ENCODE measurements at regions not wholly inside any gene's neighbourhood (a gene's known extent, or its start where the extent isn't known, plus 50 kb on each side); places are given as distances from the start of the nearest gene placed in this dataset.

GRCh38 chr1:38715415-38715814, 144.2 kb downstream of the RRAGC start:
- DNase-seq (ENCODE audit: low spot score) = no peak
- Histone ChIP-seq H3K27me3 (ENCODE audit: insufficient read depth, poor library complexity, severe bottlenecking) (no peaks in the 10 kb centered on the region), H3K9me3 (ENCODE audit: severe bottlenecking) (no peaks in the 10 kb centered on the region), H3K27ac (ENCODE audit: poor library complexity, severe bottlenecking) (no peak overlapping the region), H3K4me1 (ENCODE audit: insufficient read depth, poor library complexity, severe bottlenecking) (no peaks in the 10 kb centered on the region), H3K36me3 (ENCODE audit: low read depth) (no peaks in the 10 kb centered on the region), H3K4me3 (ENCODE audit: severe bottlenecking) (no peak overlapping the region)
- ATAC-seq (ENCODE audit: low read depth) = no peak
- TF ChIP-seq, protein P1, sequence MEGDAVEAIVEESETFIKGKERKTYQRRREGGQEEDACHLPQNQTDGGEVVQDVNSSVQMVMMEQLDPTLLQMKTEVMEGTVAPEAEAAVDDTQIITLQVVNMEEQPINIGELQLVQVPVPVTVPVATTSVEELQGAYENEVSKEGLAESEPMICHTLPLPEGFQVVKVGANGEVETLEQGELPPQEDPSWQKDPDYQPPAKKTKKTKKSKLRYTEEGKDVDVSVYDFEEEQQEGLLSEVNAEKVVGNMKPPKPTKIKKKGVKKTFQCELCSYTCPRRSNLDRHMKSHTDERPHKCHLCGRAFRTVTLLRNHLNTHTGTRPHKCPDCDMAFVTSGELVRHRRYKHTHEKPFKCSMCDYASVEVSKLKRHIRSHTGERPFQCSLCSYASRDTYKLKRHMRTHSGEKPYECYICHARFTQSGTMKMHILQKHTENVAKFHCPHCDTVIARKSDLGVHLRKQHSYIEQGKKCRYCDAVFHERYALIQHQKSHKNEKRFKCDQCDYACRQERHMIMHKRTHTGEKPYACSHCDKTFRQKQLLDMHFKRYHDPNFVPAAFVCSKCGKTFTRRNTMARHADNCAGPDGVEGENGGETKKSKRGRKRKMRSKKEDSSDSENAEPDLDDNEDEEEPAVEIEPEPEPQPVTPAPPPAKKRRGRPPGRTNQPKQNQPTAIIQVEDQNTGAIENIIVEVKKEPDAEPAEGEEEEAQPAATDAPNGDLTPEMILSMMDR (IDR thresholded peaks at IDR 0.05; ENCODE audit: poor library complexity, severe bottlenecking) = no peak

DNA sequence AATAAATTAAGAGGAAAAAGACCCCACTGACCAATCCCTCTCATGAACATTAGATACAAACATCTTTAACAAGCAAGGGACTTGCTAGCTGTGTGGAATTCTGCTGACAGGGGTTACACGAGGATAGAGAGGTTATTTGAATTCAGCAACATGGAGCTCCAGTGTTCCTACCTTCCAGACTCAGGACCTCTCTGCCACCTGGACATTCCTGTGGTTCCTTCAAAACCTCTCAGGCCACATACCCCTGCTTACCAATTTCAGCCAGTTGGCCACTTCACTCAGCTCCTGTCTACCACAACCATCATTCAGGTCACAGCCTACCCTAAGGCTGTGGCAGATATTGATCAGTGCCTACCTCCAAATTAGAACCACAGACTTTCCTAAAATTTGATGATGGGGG, 147.5 kb downstream of the RRAGC start:
- Histone ChIP-seq H3K27ac (ENCODE audit: poor library complexity, severe bottlenecking) (no peak overlapping the region), H3K4me3 (ENCODE audit: severe bottlenecking) (no peak overlapping the region), H3K9me3 (ENCODE audit: severe bottlenecking) (no peaks in the 10 kb centered on the region), H3K4me1 (ENCODE audit: insufficient read depth, poor library complexity, severe bottlenecking) (no peaks in the 10 kb centered on the region), H3K36me3 (ENCODE audit: low read depth) (no peaks in the 10 kb centered on the region), H3K27me3 (ENCODE audit: insufficient read depth, poor library complexity, severe bottlenecking) (peaks cover 3% of the 10 kb centered on the region)
- TF ChIP-seq, protein P1 (IDR thresholded peaks at IDR 0.05; ENCODE audit: poor library complexity, severe bottlenecking) = no peak
- DNase-seq (ENCODE audit: low spot score) = no peak
- no peak for ATAC-seq (ENCODE audit: low read depth)

DNA sequence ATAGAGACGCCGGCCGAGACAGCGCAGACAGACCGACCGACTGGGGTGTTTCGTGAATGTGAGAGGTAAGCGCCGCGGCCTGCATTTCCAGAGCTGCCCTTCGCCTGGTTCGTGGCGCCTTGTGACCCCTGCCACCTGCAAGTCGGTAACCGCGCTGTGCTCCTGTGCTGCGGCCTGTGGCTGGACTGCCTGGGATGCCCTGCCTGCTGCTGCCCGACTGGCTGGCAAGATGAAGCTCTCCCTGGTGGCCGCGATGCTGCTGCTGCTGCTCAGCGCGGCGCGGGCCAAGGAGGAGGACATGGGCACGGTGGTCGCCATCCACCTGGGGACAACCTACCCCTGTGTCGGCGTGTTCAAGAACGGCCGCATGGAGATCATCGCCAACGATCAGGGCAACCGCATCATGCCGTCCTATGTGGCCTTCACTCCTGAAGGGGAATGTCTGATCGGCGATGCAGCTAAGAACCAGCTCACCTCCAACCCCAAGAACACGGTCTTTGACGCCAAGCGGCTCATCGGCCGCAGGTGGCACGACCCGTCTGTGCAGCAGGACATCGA, 150.8 kb downstream of the RRAGC start:
- ATAC-seq (ENCODE audit: low read depth) = no peak

DNA sequence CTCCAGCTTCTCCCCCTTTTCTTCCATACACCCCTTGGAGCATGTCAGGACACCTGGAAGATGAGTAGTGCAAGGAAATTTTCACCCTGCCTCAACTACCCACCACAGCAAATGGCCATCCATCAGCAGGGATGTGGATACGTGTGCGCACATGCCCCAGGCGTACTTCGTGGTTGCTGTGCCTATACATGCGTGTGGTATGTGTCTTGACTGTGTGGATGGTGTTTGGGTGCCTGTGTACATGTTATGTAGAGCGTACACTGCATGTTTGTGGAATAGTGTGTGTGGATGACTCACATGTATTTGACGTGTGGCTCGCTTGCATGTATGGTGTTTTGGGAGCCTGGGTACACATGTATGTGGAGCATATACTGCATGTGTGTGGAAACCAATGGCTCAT, 158.5 kb downstream of the RRAGC start:
- Histone ChIP-seq H3K36me3 (ENCODE audit: low read depth) (no peaks in the 10 kb centered on the region), H3K9me3 (ENCODE audit: severe bottlenecking) (no peaks in the 10 kb centered on the region), H3K4me3 (ENCODE audit: severe bottlenecking) (no peak overlapping the region), H3K4me1 (ENCODE audit: insufficient read depth, poor library complexity, severe bottlenecking) (no peaks in the 10 kb centered on the region), H3K27me3 (ENCODE audit: insufficient read depth, poor library complexity, severe bottlenecking) (no peaks in the 10 kb centered on the region), H3K27ac (ENCODE audit: poor library complexity, severe bottlenecking) (no peak overlapping the region)
- no peak for ATAC-seq (ENCODE audit: low read depth)
- DNase-seq (ENCODE audit: low spot score) = no peak
- TF ChIP-seq, protein P1 (IDR thresholded peaks at IDR 0.05; ENCODE audit: poor library complexity, severe bottlenecking) = no peak

More for the DNA sequence above, 150.8 kb downstream of the RRAGC start:
- Histone ChIP-seq H3K4me1 (ENCODE audit: insufficient read depth, poor library complexity, severe bottlenecking) (no peaks in the 10 kb centered on the region), H3K9me3 (ENCODE audit: severe bottlenecking) (no peaks in the 10 kb centered on the region), H3K4me3 (ENCODE audit: severe bottlenecking) (no peak overlapping the region), H3K27me3 (ENCODE audit: insufficient read depth, poor library complexity, severe bottlenecking) (peaks cover 3% of the 10 kb centered on the region), H3K36me3 (ENCODE audit: low read depth) (no peaks in the 10 kb centered on the region), H3K27ac (ENCODE audit: poor library complexity, severe bottlenecking) (no peak overlapping the region)
- DNase-seq (ENCODE audit: low spot score) = no peak
- TF ChIP-seq, protein P1 (IDR thresholded peaks at IDR 0.05; ENCODE audit: poor library complexity, severe bottlenecking) = no peak

DNA sequence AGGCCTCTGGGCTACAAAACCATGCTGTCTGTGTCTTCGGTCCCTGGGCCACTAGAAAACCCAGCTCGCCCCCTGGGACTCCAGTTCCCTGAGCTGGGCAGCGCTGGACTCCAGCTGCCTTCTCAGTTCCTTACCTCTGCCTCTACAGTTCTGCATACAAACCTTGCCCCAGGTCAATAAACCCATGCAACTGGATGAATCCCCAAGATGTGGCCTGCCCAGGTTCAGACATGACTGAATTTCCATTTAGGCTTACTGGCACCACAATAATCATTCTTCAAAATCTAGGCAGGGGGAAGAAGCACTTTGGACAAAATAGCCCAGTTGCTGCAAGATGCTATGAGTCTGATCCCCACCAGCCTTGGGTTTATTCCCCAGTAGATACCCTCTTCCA, 159.5 kb downstream of the RRAGC start:
- H3K4me3 ChIP-seq (ENCODE audit: severe bottlenecking) = no peak overlapping the region
- no peak for ATAC-seq (ENCODE audit: low read depth)

More for the DNA sequence above, 159.5 kb downstream of the RRAGC start:
- Histone ChIP-seq H3K27me3 (ENCODE audit: insufficient read depth, poor library complexity, severe bottlenecking) (no peaks in the 10 kb centered on the region), H3K4me1 (ENCODE audit: insufficient read depth, poor library complexity, severe bottlenecking) (no peaks in the 10 kb centered on the region), H3K36me3 (ENCODE audit: low read depth) (no peaks in the 10 kb centered on the region), H3K27ac (ENCODE audit: poor library complexity, severe bottlenecking) (no peak overlapping the region), H3K9me3 (ENCODE audit: severe bottlenecking) (no peaks in the 10 kb centered on the region)
- DNase-seq (ENCODE audit: low spot score) = no peak
- TF ChIP-seq, protein P1 (IDR thresholded peaks at IDR 0.05; ENCODE audit: poor library complexity, severe bottlenecking) = no peak

All from RWPE2 (cell line).